ENCODE measurements at regions not wholly inside any gene's neighbourhood (a gene's known extent, or its start where the extent isn't known, plus 50 kb on each side); places are given as distances from the start of the nearest gene placed in this dataset.

DNA sequence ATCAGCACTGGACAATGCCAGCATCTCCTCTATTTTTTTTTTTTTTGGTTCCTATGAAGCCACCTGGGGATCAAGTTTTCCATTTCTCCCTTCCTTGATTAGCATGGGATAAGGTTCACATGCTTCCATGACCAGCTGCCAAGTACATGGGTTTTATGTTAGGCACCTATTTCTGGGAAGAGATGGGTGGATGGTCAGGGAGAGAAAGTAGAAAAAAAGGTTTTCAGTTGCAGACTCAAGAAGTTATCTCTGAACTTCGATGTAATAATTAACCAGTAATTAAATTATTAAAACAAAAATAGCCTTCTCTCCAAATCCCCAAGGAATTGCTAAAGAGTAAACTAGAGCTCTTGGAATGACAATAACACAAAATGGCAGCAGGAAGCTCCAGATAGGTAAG lies 164.9 kb upstream of the MAF start:
- H3K27me3 ChIP-seq, result no peaks in the 10 kb centered on the region
- no peak overlapping the region for H3K4me3 ChIP-seq
- peaks cover 0 to 26% (median 18%) of the 10 kb centered on the region in 4 donors for H3K4me1 ChIP-seq
- no peaks in the 10 kb centered on the region for H3K9me3 ChIP-seq
- TF ChIP-seq, protein P1, sequence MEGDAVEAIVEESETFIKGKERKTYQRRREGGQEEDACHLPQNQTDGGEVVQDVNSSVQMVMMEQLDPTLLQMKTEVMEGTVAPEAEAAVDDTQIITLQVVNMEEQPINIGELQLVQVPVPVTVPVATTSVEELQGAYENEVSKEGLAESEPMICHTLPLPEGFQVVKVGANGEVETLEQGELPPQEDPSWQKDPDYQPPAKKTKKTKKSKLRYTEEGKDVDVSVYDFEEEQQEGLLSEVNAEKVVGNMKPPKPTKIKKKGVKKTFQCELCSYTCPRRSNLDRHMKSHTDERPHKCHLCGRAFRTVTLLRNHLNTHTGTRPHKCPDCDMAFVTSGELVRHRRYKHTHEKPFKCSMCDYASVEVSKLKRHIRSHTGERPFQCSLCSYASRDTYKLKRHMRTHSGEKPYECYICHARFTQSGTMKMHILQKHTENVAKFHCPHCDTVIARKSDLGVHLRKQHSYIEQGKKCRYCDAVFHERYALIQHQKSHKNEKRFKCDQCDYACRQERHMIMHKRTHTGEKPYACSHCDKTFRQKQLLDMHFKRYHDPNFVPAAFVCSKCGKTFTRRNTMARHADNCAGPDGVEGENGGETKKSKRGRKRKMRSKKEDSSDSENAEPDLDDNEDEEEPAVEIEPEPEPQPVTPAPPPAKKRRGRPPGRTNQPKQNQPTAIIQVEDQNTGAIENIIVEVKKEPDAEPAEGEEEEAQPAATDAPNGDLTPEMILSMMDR (IDR thresholded peaks at IDR 0.05), result no peak
- no peak for DNase-seq
- H3K27ac ChIP-seq, result no peak overlapping the region
- no peaks in the 10 kb centered on the region for H3K36me3 ChIP-seq
- intact Hi-C loops (cut with DNase I; ENCODE audit: low total_unique reads), result loop anchor here (5.0 kb wide), 1 partner anchor 163 kb away; the partner anchor contains the start of gene MAF

DNA sequence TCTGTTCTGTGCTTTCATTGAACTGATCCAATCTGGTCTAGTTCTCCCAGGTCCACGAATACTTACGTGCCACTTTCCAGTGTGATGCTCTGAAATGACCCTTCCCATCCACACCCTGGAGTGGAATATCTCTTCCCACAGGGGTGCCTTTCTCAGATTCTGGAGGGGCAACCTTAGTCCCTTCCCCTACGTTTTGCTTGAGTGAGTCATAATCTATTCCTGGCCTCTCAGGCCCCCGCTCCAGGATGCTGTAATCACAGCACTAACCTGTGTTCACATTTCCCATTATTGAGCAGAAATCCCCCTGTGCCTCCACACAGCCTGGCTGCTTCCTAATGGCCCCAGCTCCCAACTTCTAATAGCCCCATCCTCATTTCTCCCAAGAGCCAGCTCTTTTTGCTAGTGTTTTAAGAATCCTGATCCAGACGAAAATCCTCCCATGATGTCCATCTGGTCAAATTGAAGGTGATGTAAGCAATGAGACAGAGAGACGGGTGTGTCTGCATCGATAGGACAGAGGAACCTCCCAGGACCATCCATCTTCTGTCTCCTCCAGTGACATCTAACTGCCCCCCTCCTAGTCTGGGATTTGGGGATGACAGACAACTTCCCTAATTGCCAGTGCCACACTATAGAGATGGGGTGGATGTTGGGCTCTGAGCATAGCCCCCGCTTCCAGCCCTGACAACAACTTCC lies 164.0 kb upstream of the MAF start:
- DNase-seq, result no peak
- H3K4me1 ChIP-seq, result peaks cover 0 to 22% (median 14%) of the 10 kb centered on the region in 4 donors
- H3K4me3 ChIP-seq, result no peak overlapping the region
- TF ChIP-seq, protein P1 (IDR thresholded peaks at IDR 0.05), result no peak
- no peaks in the 10 kb centered on the region for H3K9me3 ChIP-seq
- no peak overlapping the region for H3K27ac ChIP-seq
- no peaks in the 10 kb centered on the region for H3K36me3 ChIP-seq
- intact Hi-C loops (cut with DNase I; ENCODE audit: low total_unique reads), result loop anchor here (5.0 kb wide), 1 partner anchor 162 kb away; the partner anchor contains the start of gene MAF
- no peaks in the 10 kb centered on the region for H3K27me3 ChIP-seq

DNA sequence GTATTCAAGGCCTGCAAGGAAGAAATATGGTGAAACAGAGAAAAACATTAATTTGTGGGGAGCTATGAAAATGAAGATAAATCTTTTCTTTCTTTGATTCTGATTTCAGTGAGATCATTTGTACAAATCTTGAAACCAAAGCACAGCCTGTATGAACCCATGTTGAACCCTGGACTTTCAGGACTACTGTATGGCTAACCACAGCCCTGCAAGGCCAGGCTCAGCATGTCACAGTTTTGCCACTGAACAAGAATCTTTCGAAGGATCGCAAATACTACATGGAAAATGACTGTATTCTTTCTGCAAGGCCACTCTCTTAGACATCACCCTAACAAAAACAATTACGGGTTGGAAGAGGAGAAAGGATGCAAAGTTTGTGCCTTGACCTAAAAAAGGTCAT lies 161.7 kb upstream of the MAF start:
- TF ChIP-seq, protein P1 (IDR thresholded peaks at IDR 0.05), result no peak
- Histone ChIP-seq H3K9me3 (no peaks in the 10 kb centered on the region), H3K4me1 (no peaks in the 10 kb centered on the region), H3K36me3 (no peaks in the 10 kb centered on the region), H3K27ac (no peak overlapping the region), H3K4me3 (no peak overlapping the region), H3K27me3 (no peaks in the 10 kb centered on the region)
- DNase-seq, result no peak
- intact Hi-C loops (cut with DNase I; ENCODE audit: low total_unique reads), result no loop called here

DNA sequence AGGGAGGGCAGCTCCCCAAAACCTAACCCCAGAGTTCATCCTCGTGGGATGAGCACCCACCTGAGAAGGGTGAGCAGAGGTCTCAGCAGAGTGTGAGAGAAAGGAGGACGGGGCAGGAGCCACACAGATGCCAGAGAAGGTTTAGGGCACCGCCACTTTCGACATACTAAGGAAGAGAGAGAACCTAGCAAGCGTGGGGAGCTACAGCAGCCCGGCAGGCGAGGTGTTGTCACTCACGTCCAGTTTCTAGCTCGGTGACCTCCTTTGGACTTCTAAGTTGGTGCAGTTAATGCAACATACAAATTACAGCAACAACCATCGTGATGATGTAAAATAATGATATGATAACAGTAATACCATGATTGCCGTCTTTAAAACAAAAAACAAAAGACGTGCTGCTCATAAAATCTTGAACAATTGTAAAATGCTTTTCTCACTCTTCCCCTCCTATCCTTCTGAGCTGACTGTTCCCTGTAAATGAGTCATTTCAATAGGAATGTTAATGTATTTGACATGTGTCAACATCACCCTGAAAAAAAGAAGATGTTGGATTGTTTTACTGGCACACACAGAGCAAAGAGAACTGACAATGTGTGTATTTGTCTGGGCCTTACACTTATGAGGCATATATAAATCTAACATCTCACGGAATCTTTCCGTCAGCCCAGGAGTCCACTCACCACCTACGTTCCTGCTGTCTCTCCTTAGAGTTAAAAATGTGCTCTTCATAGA lies 158.2 kb upstream of the MAF start:
- no peak overlapping the region for H3K27ac ChIP-seq
- intact Hi-C loops (cut with DNase I; ENCODE audit: low total_unique reads), result no loop called here

DNA sequence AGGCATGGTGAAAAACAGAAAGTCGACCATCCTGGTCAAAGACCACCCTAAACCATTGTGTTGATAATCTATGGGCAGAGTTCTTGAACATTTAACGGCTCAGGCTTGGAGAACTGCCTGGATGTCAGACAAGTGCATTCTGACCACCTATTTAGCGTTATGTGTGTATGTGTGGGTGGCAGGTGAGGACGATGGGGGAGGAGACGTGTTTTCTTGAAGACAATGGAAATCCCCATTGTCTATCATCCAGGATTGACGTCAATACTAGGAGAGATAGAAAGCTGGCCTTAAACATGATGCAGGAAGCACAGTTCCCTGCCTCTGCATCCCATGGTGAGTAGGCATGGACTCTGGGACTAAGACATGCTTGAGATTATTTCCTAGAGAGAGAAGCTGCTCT lies 157.4 kb upstream of the MAF start:
- H3K27me3 ChIP-seq, result no peaks in the 10 kb centered on the region
- H3K36me3 ChIP-seq, result no peaks in the 10 kb centered on the region
- DNase-seq, result no peak
- no peak overlapping the region for H3K27ac ChIP-seq
- no peak overlapping the region for H3K4me3 ChIP-seq
- TF ChIP-seq, protein P1 (IDR thresholded peaks at IDR 0.05), result no peak
- intact Hi-C loops (cut with DNase I; ENCODE audit: low total_unique reads), result no loop called here
- H3K4me1 ChIP-seq, result peaks cover 0 to 9% (median 0%) of the 10 kb centered on the region in 4 donors
- no peaks in the 10 kb centered on the region for H3K9me3 ChIP-seq

More for the DNA sequence above, 158.2 kb upstream of the MAF start:
- TF ChIP-seq, protein P1 (IDR thresholded peaks at IDR 0.05), result no peak
- no peaks in the 10 kb centered on the region for H3K36me3 ChIP-seq
- H3K4me3 ChIP-seq, result no peak overlapping the region
- DNase-seq, result no peak
- H3K27me3 ChIP-seq, result no peaks in the 10 kb centered on the region
- peaks cover 0 to 9% (median 0%) of the 10 kb centered on the region in 4 donors for H3K4me1 ChIP-seq
- H3K9me3 ChIP-seq, result no peaks in the 10 kb centered on the region
